ENCODE measurements at regions not wholly inside any gene's neighbourhood (a gene's known extent, or its start where the extent isn't known, plus 50 kb on each side); places are given as distances from the start of the nearest gene placed in this dataset.

GRCh38 chr7:79523436-79523835, 70.0 kb upstream of the MAGI2 start:
- TF ChIP-seq POLR2AphosphoS5 (IDR thresholded peaks at IDR 0.05; ENCODE audit: borderline replicate concordance, low read depth, low read length) (no peak), EZH2 (IDR thresholded peaks at IDR 0.05) (no peak)
